ENCODE measurements at regions not wholly inside any gene's neighbourhood (a gene's known extent, or its start where the extent isn't known, plus 50 kb on each side); places are given as distances from the start of the nearest gene placed in this dataset.

- POLR2A ChIA-PET = no interaction called here
Measured at GRCh38 chr5:167217097-167217743, 1074.2 kb upstream of the WWC1 start.

More at GRCh38 chr5:167217097-167217743, 1074.2 kb upstream of the WWC1 start:
- Histone ChIP-seq H3K9me1 (replicated peaks; ENCODE audit: control insufficient read depth, extremely low read depth, insufficient read depth, low read length) (no peaks in the 10 kb centered on the region), H3K4me1 (ENCODE audit: control insufficient read depth, extremely low read depth, insufficient read depth, low read length) (no peaks in the 10 kb centered on the region), H3K27me3 (ENCODE audit: control insufficient read depth in 2 of 2, insufficient read depth in 2 of 2, low read length in 2 of 2) (no peaks in the 10 kb centered on the region), H3K79me2 (ENCODE audit: control insufficient read depth, insufficient read depth, low read length) (no peaks in the 10 kb centered on the region), H4K20me1 (replicated peaks; ENCODE audit: control insufficient read depth, extremely low read depth, insufficient read depth, low read length) (no peaks in the 10 kb centered on the region), H2AFZ (ENCODE audit: low read depth, low read length) (no peak overlapping the region), H3K9me3 (replicated peaks; ENCODE audit: control insufficient read depth, insufficient read depth, low read length) (no peaks in the 10 kb centered on the region), H3K27ac (ENCODE audit: insufficient read depth, low read depth, low read length) (no peak overlapping the region), H3K9ac (replicated peaks; ENCODE audit: extremely low read depth, insufficient read depth, low read length) (no peak overlapping the region), H3K36me3 (ENCODE audit: control insufficient read depth in 2 of 2, extremely low read depth in 1 of 2, insufficient read depth in 2 of 2, low read length in 2 of 2) (no peaks in the 10 kb centered on the region), H3K4me2 (ENCODE audit: insufficient read depth, low read length) (no peak overlapping the region), H3K4me3 (replicated peaks in 1 of 3; ENCODE audit: insufficient read depth in 1 of 3, low read depth in 1 of 3, low read length in 3 of 3) (no peak overlapping the region)
- no TSS peak for BruUV-seq (replicated peaks)
- dilution Hi-C loops (cut with MboI; ENCODE audit: extremely low pct_ligation_motif_present, low sequenced_read_pairs) = no loop called here
- CTCF ChIA-PET = interaction anchor here (0.6 kb wide), 1 partner anchor 426 kb away, joined by 3 read pairs; no protein-coding TSS in a partner anchor
- intact Hi-C loops (cut with micrococcal nuclease) = no loop called here
- DNase-seq (ENCODE audit: low read depth, low spot score) = no peak
- no peak for FAIRE-seq
- no peak for TF ChIP-seq CTCF (IDR thresholded peaks at IDR 0.05; ENCODE audit: extremely low read depth in 1 of 2, insufficient read depth in 1 of 2, low read depth in 1 of 2, low read length in 2 of 2)
- no peak for TF ChIP-seq POLR2A (IDR thresholded peaks at IDR 0.05; ENCODE audit: low read depth, low read length)
- no peak for TF ChIP-seq JUN (IDR thresholded peaks at IDR 0.05; ENCODE audit: borderline replicate concordance, insufficient read depth, insufficient read length, low read depth)
- no peak for TF ChIP-seq EZH2 (IDR thresholded peaks at IDR 0.05; ENCODE audit: borderline replicate concordance, low read depth, low read length, severe bottlenecking)
- no peak for TF ChIP-seq GATA2 (IDR thresholded peaks at IDR 0.05; ENCODE audit: insufficient read depth, insufficient read length, low read depth, low read length)
- TF ChIP-seq MAX (IDR thresholded peaks at IDR 0.05; ENCODE audit: insufficient read depth, insufficient read length) = no peak
- TF ChIP-seq MYC (IDR thresholded peaks at IDR 0.05; ENCODE audit: low read depth, low read length) = no peak

All from endothelial cell of umbilical vein (primary cell).